ENCODE measurements at regions not wholly inside any gene's neighbourhood (a gene's known extent, or its start where the extent isn't known, plus 50 kb on each side); places are given as distances from the start of the nearest gene placed in this dataset.

- intact Hi-C loops (cut with DNase I; ENCODE audit: low total_unique reads): no loop called here
- no peaks in the 10 kb centered on the region for H3K27me3 ChIP-seq
- WGBS, 2 donors: 29 to 53% methylated on average over 1 of the region's 1 CpG
- no peak for TF ChIP-seq CTCF (IDR thresholded peaks at IDR 0.05)
- TF ChIP-seq POLR2A (IDR thresholded peaks at IDR 0.05): no peak
- H3K4me3 ChIP-seq: no peak overlapping the region
- H3K36me3 ChIP-seq (ENCODE audit: low read depth, missing control alignments): no peaks in the 10 kb centered on the region
- no peaks in the 10 kb centered on the region for H3K9me3 ChIP-seq
- no peak for DNase-seq
- no peaks in the 10 kb centered on the region for H3K4me1 ChIP-seq
- no peak overlapping the region for H3K27ac ChIP-seq
Observed at GRCh38 chr2:21599417-21599816, 475.6 kb downstream of the TDRD15 start.

- no peak overlapping the region for H3K4me3 ChIP-seq
Observed at GRCh38 chr2:21602789-21603188, 479.0 kb downstream of the TDRD15 start.

GRCh38 chr2:21607572-21607971, 483.8 kb downstream of the TDRD15 start:
- intact Hi-C loops (cut with DNase I; ENCODE audit: low total_unique reads): no loop called here

More at GRCh38 chr2:21602789-21603188, 479.0 kb downstream of the TDRD15 start:
- no peak for TF ChIP-seq POLR2A (IDR thresholded peaks at IDR 0.05)
- TF ChIP-seq CTCF (IDR thresholded peaks at IDR 0.05): no peak
- Histone ChIP-seq H3K36me3 (ENCODE audit: low read depth, missing control alignments) (no peaks in the 10 kb centered on the region), H3K27me3 (no peaks in the 10 kb centered on the region), H3K9me3 (no peaks in the 10 kb centered on the region), H3K27ac (no peak overlapping the region), H3K4me1 (no peaks in the 10 kb centered on the region)
- DNase-seq: no peak
- 88 to 92% methylated on average over 2 of the region's 2 CpGs for WGBS, 2 donors
- intact Hi-C loops (cut with DNase I; ENCODE audit: low total_unique reads): no loop called here

GRCh38 chr2:21610304-21610703, 486.5 kb downstream of the TDRD15 start:
- no peak overlapping the region for H3K27ac ChIP-seq
- no peak overlapping the region for H3K4me3 ChIP-seq
- TF ChIP-seq POLR2A (IDR thresholded peaks at IDR 0.05): no peak
- no peaks in the 10 kb centered on the region for H3K27me3 ChIP-seq
- intact Hi-C loops (cut with DNase I; ENCODE audit: low total_unique reads): no loop called here
- no peaks in the 10 kb centered on the region for H3K4me1 ChIP-seq
- H3K9me3 ChIP-seq: no peaks in the 10 kb centered on the region
- DNase-seq: no peak
- WGBS, 2 donors: 81 to 91% methylated on average over 3 of the region's 3 CpGs
- no peaks in the 10 kb centered on the region for H3K36me3 ChIP-seq (ENCODE audit: low read depth, missing control alignments)

More at GRCh38 chr2:21607572-21607971, 483.8 kb downstream of the TDRD15 start:
- no peaks in the 10 kb centered on the region for H3K27me3 ChIP-seq
- H3K4me1 ChIP-seq: no peaks in the 10 kb centered on the region
- no peaks in the 10 kb centered on the region for H3K9me3 ChIP-seq
- TF ChIP-seq CTCF (IDR thresholded peaks at IDR 0.05) (no peak), POLR2A (IDR thresholded peaks at IDR 0.05) (no peak)
- H3K36me3 ChIP-seq (ENCODE audit: low read depth, missing control alignments): no peaks in the 10 kb centered on the region
- H3K4me3 ChIP-seq: no peak overlapping the region
- WGBS, 2 donors: 80% methylated on average over 6 of the region's 6 CpGs
- DNase-seq: no peak
- H3K27ac ChIP-seq: no peak overlapping the region

GRCh38 chr2:21617885-21618434, 494.2 kb downstream of the TDRD15 start:
- no peak for DNase-seq
- no peaks in the 10 kb centered on the region for H3K36me3 ChIP-seq (ENCODE audit: low read depth, missing control alignments)
- H3K4me3 ChIP-seq: no peak overlapping the region
- WGBS, 2 donors: 62 to 64% methylated on average over 3 to 5 of the region's 5 CpGs
- no peaks in the 10 kb centered on the region for H3K4me1 ChIP-seq
- H3K27me3 ChIP-seq: no peaks in the 10 kb centered on the region
- no peaks in the 10 kb centered on the region for H3K9me3 ChIP-seq
- intact Hi-C loops (cut with DNase I; ENCODE audit: low total_unique reads): no loop called here
- no peak for TF ChIP-seq CTCF (IDR thresholded peaks at IDR 0.05)
- TF ChIP-seq POLR2A (IDR thresholded peaks at IDR 0.05): no peak
- no peak overlapping the region for H3K27ac ChIP-seq

Data from testis (tissue), 2 donors.